HG03439 (cell line): ENCODE measurements at regions not wholly inside any gene's neighbourhood (a gene's known extent, or its start where the extent isn't known, plus 50 kb on each side); places are given as distances from the start of the nearest gene placed in this dataset.

Experiments used
- ATAC-seq: cut with Tn5 transposase; IDR thresholded peaks from one replicate; pipeline ENCODE4 v1.9.1; 2021; ENCODE audit warnings: mild to moderate bottlenecking, moderate library complexity; ENCODE audit not compliant: unreplicated experiment

GRCh38 chr4:38538517-38538916 is 125.5 kb upstream of the KLF3 start:
- no peak for ATAC-seq

GRCh38 chr4:38539501-38539900 is 124.5 kb upstream of the KLF3 start:
- ATAC-seq, result no peak

DNA sequence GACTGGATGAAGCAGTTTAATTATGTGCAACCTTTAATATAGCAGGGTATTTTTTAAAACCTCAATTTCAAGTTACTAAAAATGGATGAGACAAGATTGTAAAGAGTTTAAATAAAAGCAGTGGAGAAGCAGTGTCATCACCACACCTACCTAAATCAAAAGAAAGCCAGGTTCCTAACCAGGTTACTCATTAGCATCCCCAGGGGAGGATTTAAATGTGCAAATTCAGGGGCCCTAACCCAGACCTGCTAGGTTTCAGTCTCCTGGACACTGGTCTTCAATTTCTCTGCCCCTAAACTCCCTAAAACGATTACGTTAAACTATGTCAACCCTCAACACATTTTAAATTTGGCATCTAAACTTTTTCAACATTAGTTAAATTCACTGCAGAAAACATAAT is 116.9 kb upstream of the KLF3 start:
- ATAC-seq, result no peak

DNA sequence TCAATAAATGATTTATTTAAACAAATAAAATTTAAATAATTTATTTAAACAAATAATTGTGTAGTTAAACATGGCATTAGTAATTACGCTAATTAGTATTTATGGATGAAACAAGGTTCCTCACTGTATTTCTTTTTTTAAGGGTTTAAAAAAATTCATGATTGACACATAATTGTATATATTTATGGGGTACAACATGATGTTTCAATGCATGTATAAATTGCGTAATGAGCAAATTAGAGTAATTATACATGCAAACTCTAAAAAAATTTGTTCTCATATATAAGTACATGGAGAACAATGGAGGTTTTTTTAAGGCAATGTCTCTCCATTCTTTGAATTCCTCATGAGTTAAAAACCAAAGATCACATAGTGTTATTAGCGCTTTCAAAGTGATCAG is 115.7 kb upstream of the KLF3 start:
- no peak for ATAC-seq

DNA sequence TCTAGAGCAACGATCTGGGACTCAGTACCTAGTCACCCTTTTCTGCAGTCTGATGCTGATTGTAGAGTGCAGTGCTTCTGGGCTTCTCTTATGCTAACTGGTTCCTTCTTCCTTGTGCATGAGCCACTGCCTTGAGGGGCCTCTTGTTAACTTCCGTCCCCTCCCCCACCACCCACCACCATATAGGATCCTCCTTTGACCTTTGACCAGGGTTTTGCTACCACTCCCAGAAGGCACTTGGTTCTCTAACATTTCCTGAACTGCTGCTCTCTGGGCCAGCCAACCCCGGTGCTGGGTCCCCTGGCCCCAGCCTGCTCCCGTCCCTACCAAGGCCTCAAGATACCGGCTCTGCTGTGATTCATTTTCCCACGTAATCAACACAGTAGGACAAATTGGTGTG is 104.6 kb upstream of the KLF3 start:
- ATAC-seq, result no peak

DNA sequence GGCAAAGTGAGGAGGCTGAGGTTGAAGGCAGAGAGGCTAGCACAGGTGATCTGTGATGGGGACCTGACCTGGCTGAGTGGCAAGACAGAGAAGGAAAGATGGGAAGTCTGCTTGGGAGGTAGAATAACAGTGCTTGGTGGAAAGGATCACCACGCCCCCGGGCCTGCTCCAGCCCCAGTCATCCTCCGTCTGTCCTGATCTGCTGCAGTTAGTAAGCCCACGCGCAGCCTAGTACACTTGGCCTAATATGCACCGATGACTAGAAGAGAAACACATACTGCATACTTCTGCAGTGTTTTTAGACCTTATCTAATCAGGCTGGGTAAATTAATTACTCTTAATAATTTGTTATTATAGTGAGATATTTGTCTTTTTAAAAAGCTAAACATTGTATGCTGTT is 103.7 kb upstream of the KLF3 start:
- peak; percentile 5 for ATAC-seq

GRCh38 chr4:38560768-38561558 is 103.0 kb upstream of the KLF3 start:
- ATAC-seq, result peak; percentile 91

DNA sequence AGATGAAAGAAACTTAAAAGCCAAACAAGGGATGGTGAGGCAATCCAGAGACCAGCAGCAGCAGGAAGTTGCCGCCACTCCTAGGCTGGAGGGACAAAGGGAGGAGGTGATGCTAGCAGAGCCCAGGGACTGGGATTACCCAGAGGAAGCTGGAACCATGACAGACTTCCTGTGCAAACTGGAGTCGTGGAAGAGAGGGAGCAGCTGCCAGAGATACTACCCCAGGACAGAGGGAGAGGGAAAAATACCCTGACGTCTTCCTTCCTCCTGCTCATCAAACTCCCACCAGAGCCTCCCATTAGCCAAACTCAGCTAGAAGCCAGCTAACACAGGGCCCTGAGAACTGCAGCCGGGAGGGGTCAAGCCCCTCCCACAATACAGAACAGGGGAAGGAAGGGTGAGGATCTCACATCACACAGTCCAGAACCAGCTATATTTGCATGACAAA is 101.2 kb upstream of the KLF3 start:
- ATAC-seq, result no peak

- no peak for ATAC-seq
Observed at GRCh38 chr4:38563707-38564495, 100.1 kb upstream of the KLF3 start.

DNA sequence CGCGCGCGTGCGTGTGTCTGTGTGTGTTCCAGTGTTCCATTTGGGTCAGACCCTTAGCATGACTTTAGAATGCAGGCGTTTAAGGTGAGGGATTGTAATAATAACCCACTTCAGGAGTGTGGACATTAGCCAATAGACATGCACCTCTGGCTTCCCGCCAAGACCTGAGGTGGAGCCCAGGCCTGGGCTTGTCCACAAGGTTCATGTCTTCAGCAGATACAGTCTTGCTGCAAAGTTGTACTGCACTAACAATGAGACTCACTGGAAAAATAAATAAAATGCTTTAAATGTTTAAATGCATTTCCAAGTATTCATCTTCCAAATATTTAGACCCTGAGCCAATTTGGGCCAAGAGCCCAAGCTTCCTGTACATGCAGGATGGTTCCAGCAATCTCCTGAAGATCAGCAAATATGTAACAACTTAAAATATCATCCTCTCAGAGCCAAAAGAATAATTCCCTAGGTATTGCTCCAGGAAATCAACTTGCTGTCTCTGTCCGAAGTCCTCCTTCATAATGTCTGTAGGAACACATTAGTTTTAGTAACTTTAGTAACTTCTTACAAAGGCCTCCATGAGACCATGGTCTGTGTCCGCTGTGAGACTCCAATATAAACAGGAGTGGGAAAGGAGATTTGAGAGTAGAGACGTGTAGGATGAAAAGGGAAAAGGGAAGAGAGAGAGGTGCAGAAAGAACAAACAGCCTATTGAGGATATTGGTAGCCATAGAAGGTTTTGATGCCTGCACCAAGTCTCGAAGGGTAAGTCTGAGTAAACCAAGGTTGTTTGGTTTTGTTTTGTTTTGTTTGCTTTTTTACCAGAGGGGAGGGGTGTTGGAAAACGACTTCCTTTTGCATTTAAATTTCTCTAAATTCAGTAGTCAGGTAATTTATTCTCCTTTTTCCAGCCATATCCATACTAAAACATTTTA is 98.5 kb upstream of the KLF3 start:
- ATAC-seq, result no peak

- no peak for ATAC-seq
Observed at GRCh38 chr4:38566806-38567398, 97.1 kb upstream of the KLF3 start.

DNA sequence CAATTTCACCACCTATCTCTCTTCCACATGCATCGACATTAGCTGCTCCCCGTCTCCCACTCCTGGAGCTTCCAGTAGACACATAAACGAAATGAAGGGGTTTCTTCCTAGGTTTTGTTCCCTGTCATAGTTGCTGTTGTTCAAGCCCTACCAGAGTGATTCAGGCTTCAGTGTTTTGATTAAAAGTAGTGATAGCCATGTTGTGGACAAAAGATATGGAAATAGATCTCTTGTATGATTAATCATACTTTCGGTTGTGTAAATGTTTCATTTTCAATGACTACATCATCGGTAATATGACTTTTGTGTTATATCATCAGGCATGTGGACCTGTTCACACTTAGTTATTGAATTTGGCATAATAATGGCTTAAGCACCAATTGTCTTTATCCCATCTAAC is 96.5 kb upstream of the KLF3 start:
- no peak for ATAC-seq

DNA sequence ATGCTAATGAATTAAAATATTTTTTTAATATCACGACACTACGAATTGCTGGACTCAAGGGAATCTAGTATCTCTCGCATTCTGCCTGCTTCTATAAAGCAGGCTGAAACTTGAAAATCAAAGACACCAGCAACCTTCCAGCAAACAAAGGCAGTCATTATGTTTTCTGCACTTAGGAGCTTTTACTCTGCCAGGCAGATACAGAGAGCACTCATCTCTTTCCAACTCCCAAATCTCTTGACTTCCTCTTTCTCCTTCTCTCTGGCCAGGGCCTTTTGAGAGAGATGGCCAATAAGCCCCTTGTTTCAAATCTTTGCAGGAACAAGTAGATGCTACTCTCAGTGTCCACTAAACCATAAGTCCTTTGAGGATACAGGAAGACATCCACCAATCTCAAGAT is 95.2 kb upstream of the KLF3 start:
- no peak for ATAC-seq

- ATAC-seq, result no peak
Observed at GRCh38 chr4:38570647-38571276, 93.2 kb upstream of the KLF3 start.

DNA sequence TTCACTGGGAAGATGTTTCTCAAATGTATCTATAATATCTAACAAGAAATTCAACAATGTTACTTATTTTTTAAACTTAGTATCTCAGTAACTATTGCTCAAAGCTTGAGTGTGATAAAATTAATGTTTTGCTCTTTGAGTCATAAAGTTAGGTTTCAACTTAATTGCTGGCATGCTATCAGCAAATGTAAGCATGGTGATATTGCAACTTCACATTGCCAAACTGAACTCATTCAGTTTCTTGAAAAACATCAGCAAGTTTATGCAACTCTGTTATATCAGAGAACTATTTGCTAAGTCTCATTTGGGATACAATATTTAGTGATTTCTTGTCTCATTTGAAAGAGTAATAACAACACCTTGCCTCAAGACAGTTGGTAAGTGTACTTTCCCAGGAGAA is 91.2 kb upstream of the KLF3 start:
- ATAC-seq, result no peak

DNA sequence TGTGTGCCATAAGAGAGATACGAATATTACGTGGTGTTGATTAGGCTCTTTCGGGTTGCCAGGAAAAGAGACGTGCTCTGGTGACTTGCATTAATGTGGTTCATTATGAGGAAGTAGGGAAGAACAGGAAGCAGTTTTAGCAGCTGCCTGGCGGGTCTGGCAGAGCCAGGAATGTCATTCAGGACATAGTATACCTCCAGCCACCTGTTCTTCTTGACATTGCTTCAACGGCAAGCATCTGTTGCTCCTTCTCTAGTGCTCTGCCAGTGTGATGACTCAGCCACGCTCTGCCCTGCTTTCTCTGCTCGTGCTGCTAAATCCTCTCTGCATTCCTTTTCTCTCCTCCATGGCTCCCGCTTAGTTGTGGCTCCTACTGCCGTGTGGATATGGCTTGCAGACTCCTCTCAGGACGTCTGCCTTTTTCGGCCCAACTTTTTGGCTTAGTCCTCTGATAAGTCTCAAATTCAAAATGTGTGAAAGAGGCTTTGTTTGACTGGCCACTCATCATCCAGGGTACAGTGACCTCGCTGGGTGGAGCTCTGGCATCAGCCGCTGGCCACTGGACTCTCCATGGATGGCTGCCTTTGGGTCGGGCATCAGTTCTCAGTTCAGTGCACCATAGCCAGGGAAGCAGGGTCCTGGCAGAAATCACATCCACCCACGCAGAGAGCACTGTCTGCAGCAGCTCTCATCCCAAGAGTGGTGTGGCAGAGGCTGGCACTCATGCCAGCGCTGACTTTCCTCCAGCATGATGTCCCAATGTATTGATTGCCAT is 89.3 kb upstream of the KLF3 start:
- no peak for ATAC-seq

GRCh38 chr4:38576767-38577166 is 87.2 kb upstream of the KLF3 start:
- no peak for ATAC-seq

DNA sequence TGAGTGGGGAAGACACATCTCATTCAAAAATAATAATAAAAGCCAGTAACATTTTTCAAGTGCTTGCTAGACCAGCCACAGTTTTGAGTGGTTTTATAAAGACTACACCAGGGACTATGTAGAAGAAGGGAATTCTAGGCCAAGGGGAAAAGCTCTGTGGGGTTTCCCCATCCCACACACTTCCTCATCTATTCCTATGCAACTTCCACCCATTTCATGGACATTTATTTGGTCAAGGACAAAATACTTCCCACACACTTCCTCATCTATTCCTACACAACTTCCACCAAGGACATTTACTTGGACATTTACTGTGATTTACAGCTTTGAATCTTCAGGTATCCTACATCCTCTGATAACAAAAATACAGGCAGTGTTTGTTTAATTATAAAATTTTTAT is 86.5 kb upstream of the KLF3 start:
- ATAC-seq, result no peak

GRCh38 chr4:38581426-38582106 is 82.4 kb upstream of the KLF3 start:
- ATAC-seq, result no peak
